Neural cell (in vitro differentiated cells): ENCODE measurements at regions not wholly inside any gene's neighbourhood (a gene's known extent, or its start where the extent isn't known, plus 50 kb on each side); places are given as distances from the start of the nearest gene placed in this dataset.

Experiments
- CTCF ChIP-seq: fragments of 450-650 bp; IDR thresholded peaks from 2 replicates; pipeline ENCODE4 v1.5.1; 2014; ENCODE audit warnings: antibody characterized with exemption, mild to moderate bottlenecking, moderate library complexity; ENCODE audit not compliant: poor library complexity, severe bottlenecking
- EP300 ChIP-seq: fragments of 450-650 bp; conservative IDR thresholded peaks from 2 replicates; pipeline ENCODE4 v1.6.1; 2014; ENCODE audit warnings: antibody characterized with exemption, mild to moderate bottlenecking, moderate library complexity; ENCODE audit not compliant: poor library complexity, severe bottlenecking
- POLR2AphosphoS5 ChIP-seq: IDR thresholded peaks from 2 replicates; pipeline ENCODE4 v1.6.1; 2012

GRCh38 chr10:95125582-95125981, 56.3 kb upstream of the CYP2C8 start:
- no peak for TF ChIP-seq CTCF
- TF ChIP-seq POLR2AphosphoS5 = no peak
- no peak for TF ChIP-seq EP300
